Cardiac muscle cell (in vitro differentiated cells and primary cell): ENCODE measurements at regions not wholly inside any gene's neighbourhood (a gene's known extent, or its start where the extent isn't known, plus 50 kb on each side); places are given as distances from the start of the nearest gene placed in this dataset.
A peak's percentile ranks its signal among the peaks of the same experiment; 100 is the strongest.

ENCODE experiments used
- DNase-seq, 2 donors: peaks; one replicate each; pipeline versions ENCODE4 v3.0.0 to v3.0.0-alpha.2; 2010 to 2017; ENCODE audit warnings: low read depth in 1 of 2, low spot score in 1 of 2
- H3K27ac ChIP-seq: fragments of 200-600 bp; sonication (generic); 2 replicates; pipeline ENCODE4 v1.5.1; 2016
- H3K27me3 ChIP-seq: fragments of 200-600 bp; sonication (generic); 2 replicates; pipeline ENCODE4 v1.6.0; 2016; ENCODE audit warnings: control low read depth
- H3K36me3 ChIP-seq: fragments of 200-600 bp; sonication (generic); 2 replicates; pipeline ENCODE4 v1.5.1; 2016; ENCODE audit warnings: control low read depth
- H3K4me1 ChIP-seq: fragments of 200-600 bp; sonication (generic); 2 replicates; pipeline ENCODE4 v1.8.1; 2017; ENCODE audit warnings: low read depth, mild to moderate bottlenecking, mixed run types
- H3K4me3 ChIP-seq: fragments of 200-600 bp; sonication (generic); 2 replicates; pipeline ENCODE4 v1.5.1; 2016; ENCODE audit warnings: mild to moderate bottlenecking
- H3K9me3 ChIP-seq: fragments of 200-600 bp; sonication (generic); 2 replicates; pipeline ENCODE4 v1.5.1; 2017; ENCODE audit warnings: low read depth, mild to moderate bottlenecking, control low read depth
- TF ChIP-seq, protein P1 (sequence below): IDR thresholded peaks from 2 replicates; pipeline ENCODE4 v1.5.1; 2012; ENCODE audit warnings: low read depth, mild to moderate bottlenecking, low read length

DNA sequence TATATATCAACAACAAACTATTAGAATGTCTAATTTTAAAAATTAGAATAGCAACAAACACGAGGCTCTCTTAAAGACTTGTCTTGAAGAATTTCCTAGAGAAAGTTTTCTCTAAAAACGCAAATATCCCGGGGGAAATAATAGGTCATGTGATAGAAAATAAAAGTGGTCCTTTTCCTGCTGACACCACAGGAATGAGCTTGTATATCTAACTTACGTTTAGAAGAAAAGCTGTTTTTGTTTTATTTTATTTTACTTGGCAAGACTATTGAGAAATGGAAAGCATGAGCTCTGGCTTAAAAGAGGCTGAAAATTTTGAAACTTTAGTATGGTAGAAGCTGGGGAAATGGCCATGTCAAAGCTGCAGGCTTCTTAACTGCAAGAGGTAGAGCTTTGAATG, 465.0 kb downstream of the AGTPBP1 start:
- no peaks in the 10 kb centered on the region for H3K27me3 ChIP-seq
- TF ChIP-seq, protein P1, sequence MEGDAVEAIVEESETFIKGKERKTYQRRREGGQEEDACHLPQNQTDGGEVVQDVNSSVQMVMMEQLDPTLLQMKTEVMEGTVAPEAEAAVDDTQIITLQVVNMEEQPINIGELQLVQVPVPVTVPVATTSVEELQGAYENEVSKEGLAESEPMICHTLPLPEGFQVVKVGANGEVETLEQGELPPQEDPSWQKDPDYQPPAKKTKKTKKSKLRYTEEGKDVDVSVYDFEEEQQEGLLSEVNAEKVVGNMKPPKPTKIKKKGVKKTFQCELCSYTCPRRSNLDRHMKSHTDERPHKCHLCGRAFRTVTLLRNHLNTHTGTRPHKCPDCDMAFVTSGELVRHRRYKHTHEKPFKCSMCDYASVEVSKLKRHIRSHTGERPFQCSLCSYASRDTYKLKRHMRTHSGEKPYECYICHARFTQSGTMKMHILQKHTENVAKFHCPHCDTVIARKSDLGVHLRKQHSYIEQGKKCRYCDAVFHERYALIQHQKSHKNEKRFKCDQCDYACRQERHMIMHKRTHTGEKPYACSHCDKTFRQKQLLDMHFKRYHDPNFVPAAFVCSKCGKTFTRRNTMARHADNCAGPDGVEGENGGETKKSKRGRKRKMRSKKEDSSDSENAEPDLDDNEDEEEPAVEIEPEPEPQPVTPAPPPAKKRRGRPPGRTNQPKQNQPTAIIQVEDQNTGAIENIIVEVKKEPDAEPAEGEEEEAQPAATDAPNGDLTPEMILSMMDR: no peak
- H3K4me3 ChIP-seq: no peak overlapping the region

DNA sequence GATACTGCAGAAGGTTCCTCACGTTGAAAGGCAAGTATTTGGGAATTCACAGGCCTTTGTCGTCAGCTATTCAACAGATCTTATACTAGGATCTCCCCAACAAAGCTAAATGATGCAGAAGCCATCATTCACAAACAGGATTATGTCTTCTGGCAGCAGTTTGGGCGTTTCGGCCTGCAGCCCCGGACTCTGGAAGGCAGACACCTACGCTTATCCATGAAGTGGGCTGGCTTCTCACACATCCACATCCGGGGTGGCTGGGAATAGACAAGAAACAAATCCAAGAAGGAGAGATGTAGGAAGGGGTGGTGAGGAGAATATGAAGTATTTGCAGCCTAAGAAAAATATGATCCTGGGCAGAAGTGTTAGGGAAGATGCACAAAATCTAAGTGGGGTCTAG, 471.9 kb downstream of the AGTPBP1 start:
- Histone ChIP-seq H3K36me3 (no peaks in the 10 kb centered on the region), H3K9me3 (no peaks in the 10 kb centered on the region), H3K4me3 (no peak overlapping the region), H3K4me1 (peaks cover 11% of the 10 kb centered on the region), H3K27me3 (no peaks in the 10 kb centered on the region), H3K27ac (no peak overlapping the region)
- TF ChIP-seq, protein P1: no peak
- no peak for DNase-seq

More for the DNA sequence above, 465.0 kb downstream of the AGTPBP1 start:
- H3K9me3 ChIP-seq: no peaks in the 10 kb centered on the region
- H3K4me1 ChIP-seq: peaks cover 11% of the 10 kb centered on the region
- no peak for DNase-seq
- H3K36me3 ChIP-seq: no peaks in the 10 kb centered on the region
- no peak overlapping the region for H3K27ac ChIP-seq

DNA sequence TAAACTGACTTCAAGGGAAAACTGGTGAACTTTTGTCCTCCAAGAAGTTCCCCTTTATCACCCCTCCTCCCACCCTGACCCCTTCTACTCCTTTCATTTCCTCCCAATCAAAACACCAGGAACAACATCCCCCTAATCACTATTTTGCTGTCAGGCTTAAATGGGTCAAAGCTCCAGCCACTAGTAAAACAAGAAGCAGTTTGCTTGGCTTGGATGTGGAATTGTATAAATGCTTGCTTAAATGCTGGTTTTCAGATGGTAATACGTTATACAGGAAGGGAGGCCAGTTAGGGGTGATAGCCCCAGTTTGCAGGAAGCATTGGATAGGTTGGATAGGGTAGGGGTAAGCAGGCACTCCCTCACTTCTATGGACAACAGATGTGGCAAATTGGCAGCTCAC, 473.6 kb downstream of the AGTPBP1 start:
- no peaks in the 10 kb centered on the region for H3K9me3 ChIP-seq
- no peak for DNase-seq
- TF ChIP-seq, protein P1: no peak
- H3K36me3 ChIP-seq: no peaks in the 10 kb centered on the region
- H3K4me1 ChIP-seq: peaks cover 11% of the 10 kb centered on the region
- H3K27ac ChIP-seq: no peak overlapping the region
- H3K4me3 ChIP-seq: no peak overlapping the region
- H3K27me3 ChIP-seq: no peaks in the 10 kb centered on the region

DNA sequence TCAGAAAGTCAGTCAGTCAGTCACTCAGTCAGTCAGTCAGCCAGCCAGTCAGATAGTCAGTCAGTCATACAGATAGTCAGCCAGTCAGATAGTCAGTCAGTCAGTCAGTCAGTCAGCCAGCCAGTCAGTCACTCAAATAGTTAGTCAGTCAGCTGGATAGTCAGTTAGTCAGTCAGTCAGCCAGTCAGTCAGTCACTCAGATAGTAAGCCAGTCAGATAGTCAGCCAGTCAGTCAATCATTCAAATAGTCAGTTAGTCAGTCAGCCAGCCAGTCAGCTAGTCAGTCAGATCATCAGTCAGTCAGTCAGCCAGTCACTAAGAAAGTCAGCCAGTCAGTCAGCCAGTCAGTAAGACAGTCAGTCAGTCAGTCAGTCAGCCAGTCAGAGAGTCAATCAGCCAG, 477.1 kb downstream of the AGTPBP1 start:
- TF ChIP-seq, protein P1: no peak
- Histone ChIP-seq H3K9me3 (no peaks in the 10 kb centered on the region), H3K27me3 (no peaks in the 10 kb centered on the region), H3K36me3 (no peaks in the 10 kb centered on the region), H3K4me1 (peaks cover 34% of the 10 kb centered on the region), H3K27ac (no peak overlapping the region), H3K4me3 (no peak overlapping the region)
- no peak for DNase-seq

DNA sequence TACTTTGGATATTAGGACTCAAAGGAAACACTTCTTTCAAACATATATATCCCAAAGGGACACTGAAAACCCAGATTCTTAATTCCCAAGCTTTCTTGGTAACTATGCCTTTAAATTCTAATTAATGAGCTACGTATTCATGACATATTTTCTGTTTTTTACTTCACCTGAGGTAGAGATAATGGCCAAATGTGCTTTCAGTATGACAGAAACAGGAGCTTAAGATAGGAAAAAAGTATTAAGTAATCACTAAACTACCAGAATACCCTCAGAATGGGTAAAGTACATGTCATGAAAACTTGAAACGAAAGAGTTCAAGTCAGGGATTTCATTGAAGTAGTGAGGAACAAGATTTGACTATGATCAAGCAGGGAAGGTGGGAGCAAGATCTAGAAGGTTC, 478.5 kb downstream of the AGTPBP1 start:
- peaks cover 27% of the 10 kb centered on the region for H3K4me1 ChIP-seq
- no peak overlapping the region for H3K4me3 ChIP-seq
- H3K27ac ChIP-seq: no peak overlapping the region
- TF ChIP-seq, protein P1: no peak
- no peak for DNase-seq
- no peaks in the 10 kb centered on the region for H3K27me3 ChIP-seq
- H3K9me3 ChIP-seq: no peaks in the 10 kb centered on the region
- H3K36me3 ChIP-seq: no peaks in the 10 kb centered on the region

DNA sequence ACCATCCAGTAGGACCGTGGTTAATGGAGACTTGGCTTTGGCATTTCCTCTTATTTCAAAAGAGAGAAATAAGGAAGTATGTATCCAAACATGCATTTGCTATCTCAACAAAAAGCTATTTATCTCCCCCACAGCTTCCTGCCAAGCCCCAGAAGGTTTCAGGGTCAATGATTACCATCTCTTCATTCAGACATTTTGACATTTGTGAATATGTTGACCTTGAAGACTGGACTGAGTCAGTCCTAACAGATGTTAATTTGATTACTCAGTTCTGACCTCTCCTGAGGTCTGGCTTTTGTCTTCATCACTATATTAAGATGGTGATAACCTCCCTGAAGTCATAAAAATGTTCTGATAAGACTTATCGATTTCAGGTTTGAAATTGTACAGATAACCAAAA, 479.4 kb downstream of the AGTPBP1 start:
- H3K27me3 ChIP-seq: no peaks in the 10 kb centered on the region
- H3K36me3 ChIP-seq: no peaks in the 10 kb centered on the region
- H3K4me3 ChIP-seq: no peak overlapping the region
- TF ChIP-seq, protein P1: no peak
- peak in 1 of 2 donors; percentile 28 for DNase-seq
- peaks cover 27% of the 10 kb centered on the region for H3K4me1 ChIP-seq
- H3K9me3 ChIP-seq: no peaks in the 10 kb centered on the region
- H3K27ac ChIP-seq: no peak overlapping the region
